Peyer's patch (tissue), 4 donors: ENCODE measurements at regions not wholly inside any gene's neighbourhood (a gene's known extent, or its start where the extent isn't known, plus 50 kb on each side); places are given as distances from the start of the nearest gene placed in this dataset.

ENCODE experiments used
- DNase-seq, 3 donors: peaks; one replicate each; pipeline ENCODE4 v3.0.0-alpha.2; 2017 to 2019
- H3K27ac ChIP-seq, 4 donors: fragments of 200-600 bp; sonication (generic); one replicate each; pipeline ENCODE4 v1.5.1; 2016 to 2019
- H3K27me3 ChIP-seq, 2 donors: fragments of 200-600 bp; sonication (generic); one replicate each; pipeline ENCODE4 v1.5.1; 2019
- H3K36me3 ChIP-seq, 3 donors: fragments of 200-600 bp; sonication (generic); one replicate each; pipeline ENCODE4 v1.5.1; 2016 to 2019
- H3K4me1 ChIP-seq, 4 donors: fragments of 200-600 bp; sonication (generic); one replicate each; pipeline ENCODE4 v1.5.1; 2016 to 2019
- H3K4me3 ChIP-seq, 4 donors: fragments of 200-600 bp; sonication (generic); 1 replicate in 3 of 4; 2 replicates in 1 of 4; pipeline ENCODE4 v1.5.1; 2016 to 2019; ENCODE audit warnings: mild to moderate bottlenecking in 1 of 4
- H3K9me3 ChIP-seq, 4 donors: fragments of 200-600 bp; sonication (generic); one replicate each; pipeline ENCODE4 v1.5.1; 2016 to 2019; ENCODE audit warnings: mild to moderate bottlenecking in 1 of 4
- CTCF ChIP-seq, 6 experiments: fragments of 450-650 bp in 4 of 6; fragments of 200-600 bp in 2 of 6; sonication (generic) in 1 of 6; IDR thresholded peaks; one replicate each; pipeline ENCODE4 v1.5.1; 2017 to 2019; ENCODE audit warnings: antibody characterized with exemption in 6 of 6, mild to moderate bottlenecking in 3 of 6, moderate library complexity in 1 of 6
- POLR2A ChIP-seq, 2 donors: fragments of 450-650 bp; IDR thresholded peaks; one replicate each; pipeline ENCODE4 v1.5.1; 2017; ENCODE audit warnings: antibody characterized with exemption in 2 of 2, mild to moderate bottlenecking in 2 of 2, moderate library complexity in 2 of 2

GRCh38 chrX:42241421-42241820, 318.1 kb upstream of the CASK start:
- H3K27me3 ChIP-seq = no peaks in the 10 kb centered on the region
- H3K4me3 ChIP-seq = no peak overlapping the region
- H3K27ac ChIP-seq = no peak overlapping the region
- TF ChIP-seq POLR2A (IDR thresholded peaks at IDR 0.05) (no peak), CTCF (IDR thresholded peaks at IDR 0.05) (no peak)
- no peak for DNase-seq
- no peaks in the 10 kb centered on the region for H3K4me1 ChIP-seq
- no peaks in the 10 kb centered on the region for H3K36me3 ChIP-seq
- no peaks in the 10 kb centered on the region for H3K9me3 ChIP-seq

GRCh38 chrX:42237956-42238355, 314.6 kb upstream of the CASK start:
- TF ChIP-seq CTCF (IDR thresholded peaks at IDR 0.05) (no peak), POLR2A (IDR thresholded peaks at IDR 0.05) (no peak)
- no peak for DNase-seq

GRCh38 chrX:42229533-42229932, 306.2 kb upstream of the CASK start:
- TF ChIP-seq CTCF (IDR thresholded peaks at IDR 0.05) (no peak), POLR2A (IDR thresholded peaks at IDR 0.05) (no peak)
- Histone ChIP-seq H3K9me3 (no peaks in the 10 kb centered on the region), H3K4me3 (no peak overlapping the region), H3K27ac (no peak overlapping the region), H3K36me3 (no peaks in the 10 kb centered on the region), H3K4me1 (no peaks in the 10 kb centered on the region), H3K27me3 (no peaks in the 10 kb centered on the region)
- DNase-seq = no peak

More at GRCh38 chrX:42237956-42238355, 314.6 kb upstream of the CASK start:
- H3K9me3 ChIP-seq = no peaks in the 10 kb centered on the region
- H3K27ac ChIP-seq = no peak overlapping the region
- no peak overlapping the region for H3K4me3 ChIP-seq
- no peaks in the 10 kb centered on the region for H3K27me3 ChIP-seq
- H3K4me1 ChIP-seq = no peaks in the 10 kb centered on the region
- no peaks in the 10 kb centered on the region for H3K36me3 ChIP-seq

- Histone ChIP-seq H3K9me3 (no peaks in the 10 kb centered on the region), H3K36me3 (no peaks in the 10 kb centered on the region), H3K27me3 (no peaks in the 10 kb centered on the region), H3K27ac (no peak overlapping the region), H3K4me1 (no peaks in the 10 kb centered on the region), H3K4me3 (no peak overlapping the region)
- TF ChIP-seq CTCF (IDR thresholded peaks at IDR 0.05) = no peak
- TF ChIP-seq POLR2A (IDR thresholded peaks at IDR 0.05) = no peak
- DNase-seq = no peak
Measured at GRCh38 chrX:42220666-42221065, 297.3 kb upstream of the CASK start.

- Histone ChIP-seq H3K4me1 (no peaks in the 10 kb centered on the region), H3K36me3 (no peaks in the 10 kb centered on the region), H3K27me3 (no peaks in the 10 kb centered on the region), H3K9me3 (no peaks in the 10 kb centered on the region), H3K4me3 (no peak overlapping the region), H3K27ac (no peak overlapping the region)
- no peak for DNase-seq
- TF ChIP-seq POLR2A (IDR thresholded peaks at IDR 0.05) (no peak), CTCF (IDR thresholded peaks at IDR 0.05) (no peak)
Measured at GRCh38 chrX:42220083-42220482, 296.7 kb upstream of the CASK start.

- H3K27me3 ChIP-seq = no peaks in the 10 kb centered on the region
- H3K36me3 ChIP-seq = no peaks in the 10 kb centered on the region
Measured at GRCh38 chrX:42219231-42219630, 295.9 kb upstream of the CASK start.

More at GRCh38 chrX:42219231-42219630, 295.9 kb upstream of the CASK start:
- H3K4me1 ChIP-seq = no peaks in the 10 kb centered on the region
- no peak overlapping the region for H3K4me3 ChIP-seq
- no peak for DNase-seq
- no peak overlapping the region for H3K27ac ChIP-seq
- TF ChIP-seq POLR2A (IDR thresholded peaks at IDR 0.05) (no peak), CTCF (IDR thresholded peaks at IDR 0.05) (no peak)
- no peaks in the 10 kb centered on the region for H3K9me3 ChIP-seq
